ENCODE measurements at regions not wholly inside any gene's neighbourhood (a gene's known extent, or its start where the extent isn't known, plus 50 kb on each side); places are given as distances from the start of the nearest gene placed in this dataset.

DNA sequence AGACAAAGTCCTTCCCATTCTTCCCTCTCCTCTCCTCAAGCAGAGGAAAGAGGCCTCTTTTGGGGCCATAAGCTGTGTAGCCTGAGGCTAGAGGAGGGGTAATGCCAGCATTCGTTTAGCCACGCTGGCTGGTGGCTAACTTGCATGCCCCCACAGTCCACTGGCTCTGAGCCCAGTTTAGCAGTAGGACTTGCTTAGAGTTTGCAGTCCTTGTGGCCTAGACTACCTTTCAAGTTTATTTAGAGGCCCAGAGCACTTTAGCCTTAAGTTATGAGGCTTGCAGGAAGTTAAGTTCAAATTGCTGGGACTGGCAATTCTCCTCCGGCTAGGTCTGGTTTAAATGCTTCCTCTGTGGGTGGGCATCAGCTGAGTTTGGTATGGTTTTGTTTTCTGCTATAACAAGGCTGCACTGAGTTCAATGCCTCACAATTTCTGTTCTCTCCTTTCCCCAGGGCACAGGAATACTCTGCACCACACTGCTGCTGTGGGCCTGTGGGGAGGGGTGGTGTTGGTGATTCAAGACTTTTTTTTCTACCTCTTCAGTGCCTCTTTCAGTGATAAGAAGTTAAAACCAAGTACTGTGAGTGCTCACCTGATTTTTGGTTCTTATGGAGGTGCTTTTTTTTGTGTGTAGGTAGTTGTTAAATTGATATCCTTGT lies 281.0 kb upstream of the C11orf87 start:
- TF ChIP-seq, protein P1, sequence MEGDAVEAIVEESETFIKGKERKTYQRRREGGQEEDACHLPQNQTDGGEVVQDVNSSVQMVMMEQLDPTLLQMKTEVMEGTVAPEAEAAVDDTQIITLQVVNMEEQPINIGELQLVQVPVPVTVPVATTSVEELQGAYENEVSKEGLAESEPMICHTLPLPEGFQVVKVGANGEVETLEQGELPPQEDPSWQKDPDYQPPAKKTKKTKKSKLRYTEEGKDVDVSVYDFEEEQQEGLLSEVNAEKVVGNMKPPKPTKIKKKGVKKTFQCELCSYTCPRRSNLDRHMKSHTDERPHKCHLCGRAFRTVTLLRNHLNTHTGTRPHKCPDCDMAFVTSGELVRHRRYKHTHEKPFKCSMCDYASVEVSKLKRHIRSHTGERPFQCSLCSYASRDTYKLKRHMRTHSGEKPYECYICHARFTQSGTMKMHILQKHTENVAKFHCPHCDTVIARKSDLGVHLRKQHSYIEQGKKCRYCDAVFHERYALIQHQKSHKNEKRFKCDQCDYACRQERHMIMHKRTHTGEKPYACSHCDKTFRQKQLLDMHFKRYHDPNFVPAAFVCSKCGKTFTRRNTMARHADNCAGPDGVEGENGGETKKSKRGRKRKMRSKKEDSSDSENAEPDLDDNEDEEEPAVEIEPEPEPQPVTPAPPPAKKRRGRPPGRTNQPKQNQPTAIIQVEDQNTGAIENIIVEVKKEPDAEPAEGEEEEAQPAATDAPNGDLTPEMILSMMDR (IDR thresholded peaks at IDR 0.05), result no peak
- TF ChIP-seq POLR2A (IDR thresholded peaks at IDR 0.05) (no peak), EP300 (IDR thresholded peaks at IDR 0.05; ENCODE audit: low read depth) (no peak), POLR2AphosphoS5 (IDR thresholded peaks at IDR 0.05) (no peak)

Data from transverse colon (tissue), 4 donors.